Ecto neural progenitor cell (in vitro differentiated cells): ENCODE measurements at regions not wholly inside any gene's neighbourhood (a gene's known extent, or its start where the extent isn't known, plus 50 kb on each side); places are given as distances from the start of the nearest gene placed in this dataset.

Experiments
- DNase-seq: peaks from one replicate; pipeline ENCODE4 v3.0.0-alpha.2; 2018; ENCODE audit warnings: low spot score

DNA sequence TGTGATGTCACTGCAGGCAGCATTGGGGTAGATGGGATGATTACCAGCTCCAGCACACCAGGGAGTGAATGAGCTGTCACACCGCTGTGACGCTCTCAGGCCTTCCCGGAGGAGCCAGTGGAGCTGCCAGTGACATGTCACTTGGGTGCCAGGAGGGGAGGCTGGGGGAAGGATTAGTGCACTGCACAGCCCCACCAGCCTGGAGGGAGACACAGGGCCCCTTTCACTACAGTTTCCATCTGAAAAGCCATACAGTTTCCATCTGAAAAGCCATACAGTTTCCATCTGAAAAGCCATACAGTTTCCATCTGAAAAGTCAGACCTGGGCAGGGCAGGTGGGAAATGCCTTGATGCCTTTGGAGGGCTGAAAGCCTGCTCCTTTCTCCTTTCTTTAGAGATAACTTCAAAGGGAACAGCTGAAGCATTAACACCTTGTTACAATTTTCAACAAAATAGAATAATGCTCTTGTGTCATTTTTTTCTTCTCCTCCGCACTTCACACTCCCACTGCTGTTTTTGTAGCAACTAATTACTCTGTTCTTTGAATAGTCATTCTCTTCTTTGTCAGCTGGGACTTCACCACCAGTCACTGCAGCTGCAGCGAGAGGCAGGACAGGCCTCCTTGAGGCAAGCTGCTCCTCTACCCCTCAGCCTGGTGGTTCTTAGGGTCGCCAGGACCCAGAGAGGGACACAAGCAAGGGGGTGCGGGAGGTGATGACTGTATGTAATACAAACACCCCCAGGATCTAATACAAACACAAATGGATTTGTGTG lies 256.9 kb upstream of the RGS6 start:
- DNase-seq, result no peak

DNA sequence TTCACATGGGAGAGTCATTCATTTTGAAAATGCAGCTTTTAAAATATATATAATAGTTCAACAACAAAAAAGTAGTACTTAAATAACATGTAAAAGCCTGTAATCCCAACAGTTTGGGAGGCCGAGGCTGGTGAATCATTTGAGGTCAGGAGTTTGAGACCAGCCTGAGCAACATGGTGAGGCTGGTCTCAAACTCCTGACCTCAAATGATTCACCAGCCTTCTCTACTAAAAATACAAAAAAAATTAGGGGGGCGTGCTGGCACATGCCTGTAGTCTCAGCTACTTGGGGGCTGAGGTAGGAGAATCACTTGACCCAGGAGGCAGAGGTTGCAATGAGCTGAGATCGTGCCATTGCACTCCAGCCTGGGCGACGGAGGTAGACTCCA lies 256.3 kb upstream of the RGS6 start:
- DNase-seq, result no peak

DNA sequence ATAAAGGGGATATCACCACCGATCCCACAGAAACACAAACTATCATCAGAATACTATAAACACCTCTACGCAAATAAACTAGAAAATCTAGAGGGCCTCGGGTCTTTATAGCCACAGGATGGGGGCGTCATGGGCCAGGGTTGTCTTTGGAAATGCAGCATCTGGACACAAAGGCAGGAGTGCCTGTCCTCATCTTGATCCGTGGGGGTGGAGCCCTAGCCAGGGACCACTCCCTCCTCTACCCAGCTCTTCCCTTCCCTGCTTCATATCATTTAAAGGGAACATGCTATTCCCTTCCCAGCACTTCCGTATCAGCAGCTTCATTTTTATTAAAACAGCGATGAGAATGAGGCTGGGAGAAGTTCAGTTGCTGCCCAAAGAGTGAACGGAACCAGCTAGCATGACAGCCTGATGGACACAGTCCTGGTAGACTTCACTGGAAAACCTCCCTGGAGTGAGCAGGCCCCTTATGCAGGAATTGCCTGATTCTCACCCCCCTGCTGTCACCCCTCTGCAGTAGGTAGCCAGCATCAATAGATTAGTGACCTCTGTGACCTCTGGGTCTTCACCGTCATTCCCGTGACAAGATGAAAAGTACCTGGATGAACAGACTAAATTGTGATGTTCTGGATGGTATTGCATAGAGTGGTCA lies 251.4 kb upstream of the RGS6 start:
- peak; percentile 54 for DNase-seq

- no peak for DNase-seq
Observed at GRCh38 chr14:71682337-71682736, 249.9 kb upstream of the RGS6 start.

GRCh38 chr14:71684323-71684722 lies 247.9 kb upstream of the RGS6 start:
- DNase-seq, result no peak

DNA sequence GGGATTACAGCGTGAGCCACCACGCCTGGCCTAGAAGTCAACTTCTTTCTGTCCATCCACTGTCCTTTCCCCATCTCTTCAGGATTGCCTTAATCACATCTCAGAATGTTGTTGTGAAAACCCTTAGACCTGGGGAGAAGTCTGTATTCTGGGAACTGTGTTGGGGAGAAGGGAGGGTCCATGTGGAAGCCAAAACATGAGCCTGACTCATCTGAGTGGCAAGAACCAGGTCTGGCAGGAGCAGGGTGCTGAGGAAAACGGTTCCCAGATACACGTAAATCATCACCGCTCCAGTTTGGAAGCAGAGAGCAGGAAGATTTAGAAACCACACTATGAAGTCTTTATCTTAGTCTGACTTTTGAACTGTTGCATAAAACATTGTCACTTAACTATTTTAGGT lies 245.6 kb upstream of the RGS6 start:
- DNase-seq, result no peak

DNA sequence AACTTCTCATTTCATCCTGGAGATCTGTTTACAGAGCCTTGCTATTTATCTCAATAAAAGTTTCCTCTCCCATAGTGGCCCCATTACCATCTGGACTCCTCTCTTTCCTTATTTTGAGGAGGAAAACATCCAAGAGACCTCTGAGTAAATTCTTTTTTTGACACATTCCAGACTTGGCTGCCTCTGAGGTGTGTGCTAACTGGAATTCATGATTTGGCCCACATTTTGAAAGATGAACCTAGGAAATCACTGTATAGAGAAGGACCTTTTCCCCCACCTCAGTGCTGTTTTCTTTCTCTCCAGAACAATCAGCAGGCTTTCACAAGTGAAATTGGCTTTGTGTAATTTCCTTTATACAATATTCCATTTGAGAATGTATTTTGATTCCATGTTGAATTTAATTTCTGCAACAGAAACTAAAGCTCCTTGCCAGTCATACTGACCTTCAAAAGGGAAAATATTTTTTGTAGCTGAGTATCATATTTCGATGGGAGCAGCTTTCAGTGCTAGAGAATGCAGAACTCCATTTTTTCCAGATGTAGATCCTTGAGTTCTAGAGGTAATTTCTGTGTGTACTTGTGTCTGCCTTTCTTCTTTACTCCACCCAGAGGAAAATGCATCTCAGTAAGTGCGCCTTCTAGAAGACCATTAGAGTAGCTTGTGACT lies 244.9 kb upstream of the RGS6 start:
- DNase-seq, result no peak

- DNase-seq, result no peak
Observed at GRCh38 chr14:71688576-71688975, 243.7 kb upstream of the RGS6 start.

DNA sequence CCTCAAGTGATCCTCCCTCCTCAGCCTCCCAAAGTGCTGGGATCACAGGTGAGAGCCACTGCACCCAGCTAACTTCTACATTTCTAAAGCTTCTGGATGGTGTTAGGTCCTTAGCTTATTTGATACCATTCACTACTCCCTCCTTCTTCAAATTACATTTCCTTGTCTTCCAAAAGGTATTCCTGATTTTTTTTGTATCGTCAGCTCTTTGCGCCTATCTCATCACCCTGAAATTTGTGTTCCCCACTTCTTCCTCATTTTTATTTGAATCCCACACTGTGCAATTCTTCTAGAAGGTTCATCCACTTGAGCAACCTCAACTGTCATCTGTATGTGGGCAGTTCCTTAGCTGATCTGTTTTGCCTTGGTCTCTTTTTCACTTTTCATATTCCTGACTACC lies 241.8 kb upstream of the RGS6 start:
- no peak for DNase-seq

GRCh38 chr14:71692496-71692895 lies 239.7 kb upstream of the RGS6 start:
- no peak for DNase-seq

DNA sequence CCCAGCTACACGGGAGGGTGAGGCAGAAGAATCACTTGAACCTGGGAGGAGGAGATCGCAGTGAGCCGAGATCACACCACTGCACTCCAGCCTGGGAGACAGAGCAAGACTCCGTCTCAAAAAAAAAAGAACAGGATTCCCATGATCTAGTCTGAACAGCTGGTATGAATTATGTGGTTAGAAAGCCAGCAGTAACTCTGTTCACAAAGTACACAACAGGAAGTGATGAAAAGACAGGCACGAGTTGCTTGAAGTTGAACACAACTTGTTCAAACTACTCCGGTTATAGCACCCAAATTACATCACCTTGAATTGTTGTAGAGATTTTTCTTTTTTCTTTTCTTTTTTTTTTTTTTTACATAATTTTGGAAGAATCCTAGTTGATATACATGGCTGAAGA lies 238.8 kb upstream of the RGS6 start:
- no peak for DNase-seq

- DNase-seq, result no peak
Observed at GRCh38 chr14:71694591-71695530, 237.4 kb upstream of the RGS6 start.

GRCh38 chr14:71695611-71696350 lies 236.4 kb upstream of the RGS6 start:
- DNase-seq, result no peak

DNA sequence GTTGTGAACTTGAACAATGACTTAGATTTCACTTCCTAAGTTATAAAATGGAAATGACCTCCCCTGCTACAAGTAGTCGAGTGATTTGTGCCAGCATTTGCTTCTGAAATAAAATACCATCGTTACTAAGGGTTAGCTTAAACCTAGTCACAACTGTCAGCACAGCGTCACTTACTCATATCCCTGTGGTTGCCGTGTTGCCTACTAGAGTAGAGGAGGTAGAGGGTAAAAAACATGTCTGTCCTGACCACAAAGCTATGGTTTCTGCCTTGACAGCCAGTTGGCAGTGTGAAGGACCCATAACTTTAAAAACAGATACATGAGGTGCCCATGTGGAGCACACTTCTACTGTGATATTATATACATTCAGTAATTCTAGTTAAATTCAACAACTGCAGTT lies 234.2 kb upstream of the RGS6 start:
- DNase-seq, result no peak

GRCh38 chr14:71698673-71699072 lies 233.6 kb upstream of the RGS6 start:
- DNase-seq, result no peak

DNA sequence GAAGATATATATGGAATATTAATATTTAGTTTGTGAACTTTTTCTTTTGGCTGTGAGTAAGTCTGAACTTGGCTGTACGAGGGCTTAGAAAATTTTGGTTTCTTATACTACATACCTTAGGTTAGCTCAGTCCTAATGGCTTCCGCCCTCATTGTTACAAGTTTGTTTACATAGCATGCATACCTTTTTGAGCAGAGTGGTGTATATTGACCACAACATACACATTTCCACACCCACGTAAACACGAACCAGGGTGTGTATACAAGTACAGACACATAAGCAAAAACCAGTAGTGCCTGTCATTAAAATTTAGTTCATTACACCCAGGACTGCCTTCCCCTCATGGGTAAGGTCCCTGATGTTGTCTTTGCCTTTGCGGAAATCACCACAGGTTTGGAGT lies 230.2 kb upstream of the RGS6 start:
- DNase-seq, result no peak

DNA sequence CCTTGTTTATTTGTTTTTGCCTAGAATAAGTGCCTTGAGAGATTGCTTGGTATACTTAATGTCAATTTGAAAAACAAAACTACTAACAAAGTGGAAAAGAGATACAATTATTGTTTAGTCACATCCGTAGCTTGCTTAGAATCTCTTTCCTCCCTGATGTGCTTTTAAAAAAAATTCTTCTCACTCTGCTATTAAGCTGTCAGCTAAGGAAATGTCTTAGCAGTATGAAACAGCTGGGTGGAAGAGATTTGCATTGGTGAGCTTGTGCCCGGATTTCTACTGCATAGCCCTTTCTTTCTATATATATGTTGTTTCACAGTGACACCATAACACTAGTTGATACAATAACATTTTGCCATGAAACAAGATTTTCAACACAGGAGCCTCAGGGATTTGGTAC lies 229.4 kb upstream of the RGS6 start:
- no peak for DNase-seq

DNA sequence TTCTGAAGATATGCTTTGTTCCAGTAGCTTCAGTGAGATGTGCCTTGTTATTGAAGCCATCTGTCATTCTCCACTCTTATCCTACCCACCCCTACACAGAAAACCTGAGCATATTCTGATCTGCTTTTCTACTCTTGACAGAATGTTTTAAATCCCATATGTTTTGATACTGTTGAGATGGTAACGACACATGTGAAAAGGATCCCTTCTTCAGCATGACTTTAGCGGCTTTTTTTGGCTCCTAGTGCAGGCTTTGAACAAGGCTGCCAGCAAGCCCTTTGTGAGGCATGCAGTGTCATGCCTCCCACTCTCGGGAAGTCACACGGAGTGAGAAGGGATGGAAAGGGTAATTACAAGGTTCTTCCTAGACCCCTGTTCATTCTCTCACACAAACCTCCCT lies 228.8 kb upstream of the RGS6 start:
- DNase-seq, result no peak

DNA sequence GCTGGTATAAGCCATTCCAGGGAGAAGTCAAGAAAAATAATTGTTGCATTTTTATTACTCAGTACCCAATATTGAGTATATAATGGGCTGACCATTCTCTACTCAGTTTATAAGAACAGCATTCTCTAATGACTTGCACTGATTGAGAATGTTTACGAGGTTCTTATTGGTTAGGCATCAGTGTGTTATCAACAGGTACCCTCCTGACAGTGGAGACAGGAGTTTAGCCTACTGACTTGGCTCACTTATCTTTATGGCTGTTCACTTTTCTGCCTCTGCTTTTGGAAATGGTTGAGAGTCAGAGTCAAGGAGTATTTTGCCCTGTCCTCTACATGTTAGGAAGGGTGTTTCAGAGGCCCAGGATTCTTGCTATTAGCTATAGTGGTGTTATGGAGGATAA lies 228.0 kb upstream of the RGS6 start:
- DNase-seq, result no peak

- no peak for DNase-seq
Observed at GRCh38 chr14:71705460-71705859, 226.8 kb upstream of the RGS6 start.

GRCh38 chr14:71709076-71709475 lies 223.2 kb upstream of the RGS6 start:
- no peak for DNase-seq

DNA sequence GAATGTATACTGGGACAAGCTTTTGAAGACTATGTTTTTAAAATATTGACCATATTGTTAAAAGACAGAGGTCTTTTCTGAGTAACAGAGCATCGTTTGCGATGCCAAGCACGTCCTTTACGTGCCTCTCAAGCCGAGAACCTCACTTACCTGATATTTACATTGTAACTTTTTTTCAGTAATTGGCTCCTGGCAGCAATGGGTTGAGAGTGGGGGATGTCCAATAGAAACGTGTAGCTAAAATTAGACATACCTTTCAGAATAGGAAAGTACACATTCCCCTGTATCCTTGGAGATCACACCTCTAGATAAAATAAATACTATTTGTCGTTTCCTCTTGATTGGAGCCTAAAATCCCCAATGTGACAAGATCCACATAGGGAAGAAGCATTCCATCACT lies 222.2 kb upstream of the RGS6 start:
- DNase-seq, result no peak
